ENCODE measurements at regions not wholly inside any gene's neighbourhood (a gene's known extent, or its start where the extent isn't known, plus 50 kb on each side); places are given as distances from the start of the nearest gene placed in this dataset.

GRCh38 chr15:92829875-92830274, 70.2 kb upstream of the CHD2 start:
- no peak overlapping the region for H3K4me3 Mint-ChIP-seq
- H3K36me3 Mint-ChIP-seq (ENCODE audit: low read depth), result no peaks in the 10 kb centered on the region
- ATAC-seq, result no peak

GRCh38 chr15:92831336-92831654, 68.8 kb upstream of the CHD2 start:
- Mint-ChIP-seq H3K27me3 (no peaks in the 10 kb centered on the region), H3K4me3 (peak overlapping the region; percentile 85), H3K36me3 (ENCODE audit: low read depth) (no peaks in the 10 kb centered on the region), H3K27ac (peak overlapping the region; percentile 96), H3K4me1 (peaks cover 20% of the 10 kb centered on the region)
- no peak for DNase-seq
- ATAC-seq, result no peak
- H3K9me3 ChIP-seq (ENCODE audit: control insufficient read depth, low read length, poor library complexity, severe bottlenecking), result no peaks in the 10 kb centered on the region

More at GRCh38 chr15:92829875-92830274, 70.2 kb upstream of the CHD2 start:
- Mint-ChIP-seq H3K27me3 (no peaks in the 10 kb centered on the region), H3K27ac (peak overlapping the region; percentile 96), H3K4me1 (peaks cover 26% of the 10 kb centered on the region)
- DNase-seq, result no peak
- H3K9me3 ChIP-seq (ENCODE audit: control insufficient read depth, low read length, poor library complexity, severe bottlenecking), result no peaks in the 10 kb centered on the region

GRCh38 chr15:92831655-92832328, 68.3 kb upstream of the CHD2 start:
- ATAC-seq (peak; percentile 92), DNase-seq (peak; percentile 60 to 85 (median 71))
- peaks cover 20% of the 10 kb centered on the region for H3K4me1 Mint-ChIP-seq
- no peaks in the 10 kb centered on the region for H3K27me3 Mint-ChIP-seq
- peak overlapping the region; percentile 96 for H3K27ac Mint-ChIP-seq
- H3K4me3 Mint-ChIP-seq, result peak overlapping the region; percentile 85
- H3K9me3 ChIP-seq (ENCODE audit: control insufficient read depth, low read length, poor library complexity, severe bottlenecking), result no peaks in the 10 kb centered on the region
- H3K36me3 Mint-ChIP-seq (ENCODE audit: low read depth), result no peaks in the 10 kb centered on the region

GRCh38 chr15:92833106-92833433, 67.1 kb upstream of the CHD2 start:
- H3K9me3 ChIP-seq (ENCODE audit: control insufficient read depth, low read length, poor library complexity, severe bottlenecking), result no peaks in the 10 kb centered on the region
- DNase-seq (no peak), ATAC-seq (no peak)
- no peak overlapping the region for H3K4me3 Mint-ChIP-seq
- no peaks in the 10 kb centered on the region for H3K27me3 Mint-ChIP-seq
- no peaks in the 10 kb centered on the region for H3K36me3 Mint-ChIP-seq (ENCODE audit: low read depth)
- peak overlapping the region; percentile 96 for H3K27ac Mint-ChIP-seq
- H3K4me1 Mint-ChIP-seq, result peaks cover 20% of the 10 kb centered on the region

GRCh38 chr15:92833493-92834271, 66.4 kb upstream of the CHD2 start:
- peak overlapping the region; percentile 96 for H3K27ac Mint-ChIP-seq
- H3K4me3 Mint-ChIP-seq, result peak overlapping the region; percentile 67
- H3K9me3 ChIP-seq (ENCODE audit: control insufficient read depth, low read length, poor library complexity, severe bottlenecking), result no peaks in the 10 kb centered on the region
- no peak for ATAC-seq
- no peak for DNase-seq
- H3K36me3 Mint-ChIP-seq (ENCODE audit: low read depth), result no peaks in the 10 kb centered on the region
- H3K27me3 Mint-ChIP-seq, result no peaks in the 10 kb centered on the region
- H3K4me1 Mint-ChIP-seq, result peaks cover 24% of the 10 kb centered on the region

GRCh38 chr15:92839696-92840095, 60.4 kb upstream of the CHD2 start:
- peak; percentile 39 for ATAC-seq
- Mint-ChIP-seq H3K27me3 (no peaks in the 10 kb centered on the region), H3K27ac (peak overlapping the region; percentile 47), H3K4me3 (peak overlapping the region; percentile 74), H3K4me1 (peaks cover 24% of the 10 kb centered on the region), H3K36me3 (ENCODE audit: low read depth) (no peaks in the 10 kb centered on the region)
- H3K9me3 ChIP-seq (ENCODE audit: control insufficient read depth, low read length, poor library complexity, severe bottlenecking), result no peaks in the 10 kb centered on the region
- DNase-seq, result no peak

GRCh38 chr15:92840149-92840548, 60.0 kb upstream of the CHD2 start:
- Mint-ChIP-seq H3K4me1 (peaks cover 28% of the 10 kb centered on the region), H3K4me3 (no peak overlapping the region), H3K27ac (peak overlapping the region; percentile 47), H3K27me3 (no peaks in the 10 kb centered on the region), H3K36me3 (ENCODE audit: low read depth) (peaks cover 3% of the 10 kb centered on the region)
- no peak for DNase-seq
- no peak for ATAC-seq
- no peaks in the 10 kb centered on the region for H3K9me3 ChIP-seq (ENCODE audit: control insufficient read depth, low read length, poor library complexity, severe bottlenecking)

GRCh38 chr15:92843326-92843725, 56.8 kb upstream of the CHD2 start:
- H3K36me3 Mint-ChIP-seq (ENCODE audit: low read depth), result peaks cover 3% of the 10 kb centered on the region
- H3K9me3 ChIP-seq (ENCODE audit: control insufficient read depth, low read length, poor library complexity, severe bottlenecking), result no peaks in the 10 kb centered on the region
- ATAC-seq (no peak), DNase-seq (no peak)
- peak overlapping the region; percentile 31 for H3K4me3 Mint-ChIP-seq
- peak overlapping the region; percentile 99 for H3K27ac Mint-ChIP-seq
- no peaks in the 10 kb centered on the region for H3K27me3 Mint-ChIP-seq
- peaks cover 38% of the 10 kb centered on the region for H3K4me1 Mint-ChIP-seq

- H3K4me3 Mint-ChIP-seq, result peak overlapping the region; percentile 31
- H3K4me1 Mint-ChIP-seq, result peaks cover 36% of the 10 kb centered on the region
Measured at GRCh38 chr15:92843814-92844213, 56.3 kb upstream of the CHD2 start.

GRCh38 chr15:92845126-92845508, 55.0 kb upstream of the CHD2 start:
- Mint-ChIP-seq H3K4me1 (peaks cover 35% of the 10 kb centered on the region), H3K27ac (peak overlapping the region; percentile 99), H3K27me3 (no peaks in the 10 kb centered on the region), H3K36me3 (ENCODE audit: low read depth) (peaks cover 3% of the 10 kb centered on the region), H3K4me3 (peak overlapping the region; percentile 92)
- no peak for DNase-seq
- ATAC-seq, result peak; percentile 45
- no peaks in the 10 kb centered on the region for H3K9me3 ChIP-seq (ENCODE audit: control insufficient read depth, low read length, poor library complexity, severe bottlenecking)

More at GRCh38 chr15:92843814-92844213, 56.3 kb upstream of the CHD2 start:
- no peaks in the 10 kb centered on the region for H3K9me3 ChIP-seq (ENCODE audit: control insufficient read depth, low read length, poor library complexity, severe bottlenecking)
- DNase-seq (no peak), ATAC-seq (no peak)
- Mint-ChIP-seq H3K27ac (peak overlapping the region; percentile 99), H3K36me3 (ENCODE audit: low read depth) (peaks cover 3% of the 10 kb centered on the region), H3K27me3 (no peaks in the 10 kb centered on the region)

- DNase-seq (no peak), ATAC-seq (no peak)
- Mint-ChIP-seq H3K4me3 (no peak overlapping the region), H3K36me3 (ENCODE audit: low read depth) (peaks cover 3% of the 10 kb centered on the region), H3K27me3 (no peaks in the 10 kb centered on the region), H3K4me1 (peaks cover 34% of the 10 kb centered on the region), H3K27ac (peak overlapping the region; percentile 99)
- no peaks in the 10 kb centered on the region for H3K9me3 ChIP-seq (ENCODE audit: control insufficient read depth, low read length, poor library complexity, severe bottlenecking)
Measured at GRCh38 chr15:92846741-92847140, 53.4 kb upstream of the CHD2 start.

GRCh38 chr15:92847841-92848240, 52.3 kb upstream of the CHD2 start:
- H3K4me1 Mint-ChIP-seq, result peaks cover 31% of the 10 kb centered on the region
- ATAC-seq (no peak), DNase-seq (no peak)
- no peak overlapping the region for H3K27ac Mint-ChIP-seq
- no peaks in the 10 kb centered on the region for H3K27me3 Mint-ChIP-seq
- peaks cover 3% of the 10 kb centered on the region for H3K36me3 Mint-ChIP-seq (ENCODE audit: low read depth)
- H3K9me3 ChIP-seq (ENCODE audit: control insufficient read depth, low read length, poor library complexity, severe bottlenecking), result no peaks in the 10 kb centered on the region
- peak overlapping the region; percentile 32 for H3K4me3 Mint-ChIP-seq

GRCh38 chr15:92848464-92848851, 51.7 kb upstream of the CHD2 start:
- no peak for DNase-seq
- ATAC-seq, result no peak
- H3K9me3 ChIP-seq (ENCODE audit: control insufficient read depth, low read length, poor library complexity, severe bottlenecking), result no peaks in the 10 kb centered on the region
- Mint-ChIP-seq H3K27me3 (no peaks in the 10 kb centered on the region), H3K27ac (peak overlapping the region; percentile 92), H3K36me3 (ENCODE audit: low read depth) (peaks cover 3% of the 10 kb centered on the region), H3K4me1 (peaks cover 31% of the 10 kb centered on the region), H3K4me3 (no peak overlapping the region)
